ENCODE measurements at regions not wholly inside any gene's neighbourhood (a gene's known extent, or its start where the extent isn't known, plus 50 kb on each side); places are given as distances from the start of the nearest gene placed in this dataset.

DNA sequence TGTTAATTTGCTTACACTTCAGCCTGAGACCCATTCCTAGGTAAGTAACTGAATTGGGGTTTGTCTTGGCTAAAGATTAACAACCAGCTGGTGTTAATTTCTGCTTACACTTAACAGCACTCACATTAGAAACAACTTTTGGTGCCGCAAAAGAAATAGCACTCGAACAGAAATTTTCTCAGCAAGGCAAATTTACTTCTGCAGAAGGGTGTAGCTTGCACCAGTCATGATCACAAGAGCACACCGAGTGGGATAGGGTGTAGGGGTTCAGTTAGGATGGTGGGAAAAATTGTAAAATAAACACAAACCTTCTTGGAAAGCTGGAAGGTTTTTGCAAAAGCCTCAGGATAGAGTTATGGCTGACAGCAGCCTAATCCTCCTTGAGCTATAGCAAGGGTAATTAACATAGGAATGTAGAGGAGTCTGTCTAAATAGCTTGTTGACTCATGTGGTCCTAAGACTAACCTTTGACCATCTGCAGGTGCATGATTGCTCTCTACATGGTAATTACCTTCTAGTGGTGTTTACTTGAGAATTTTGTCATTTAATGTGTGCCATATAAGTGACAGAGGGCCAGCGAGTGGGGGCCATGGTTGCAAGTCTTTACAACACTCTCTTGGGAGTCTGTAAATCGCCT, 67.8 kb upstream of the CDK13 start:
- TF ChIP-seq EZH2 (IDR thresholded peaks at IDR 0.05; ENCODE audit: borderline replicate concordance) (no peak), CTCF (IDR thresholded peaks at IDR 0.05; ENCODE audit: poor library complexity) (no peak)

Data from hepatocyte (in vitro differentiated cells).